HG02840 (cell line): ENCODE measurements at regions not wholly inside any gene's neighbourhood (a gene's known extent, or its start where the extent isn't known, plus 50 kb on each side); places are given as distances from the start of the nearest gene placed in this dataset.

Experiments
- ATAC-seq: cut with Tn5 transposase; IDR thresholded peaks from one replicate; pipeline ENCODE4 v1.9.1; 2021; ENCODE audit warnings: mild to moderate bottlenecking, moderate library complexity, moderate number of reproducible peaks; ENCODE audit not compliant: unreplicated experiment, low FRiP score

DNA sequence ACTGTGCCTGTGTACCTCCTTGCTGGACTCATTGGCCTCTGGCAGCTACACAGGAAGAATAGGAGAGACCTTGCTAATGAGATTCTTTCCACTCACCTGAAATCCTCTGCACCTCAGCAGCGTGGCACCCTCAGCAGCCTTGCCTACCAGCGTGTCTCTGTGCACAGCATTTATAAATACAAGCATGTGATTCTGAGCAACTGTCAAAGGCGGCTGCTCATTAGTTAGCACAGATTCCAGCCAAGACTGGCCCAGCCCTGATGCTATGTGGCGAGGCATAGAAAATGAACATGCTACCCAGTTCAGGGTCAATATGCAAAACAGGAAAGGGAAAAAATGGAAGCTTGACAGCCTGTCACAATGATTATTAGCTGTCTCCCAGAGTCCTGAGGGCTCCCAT is 298.0 kb downstream of the C4orf33 start:
- no peak for ATAC-seq

DNA sequence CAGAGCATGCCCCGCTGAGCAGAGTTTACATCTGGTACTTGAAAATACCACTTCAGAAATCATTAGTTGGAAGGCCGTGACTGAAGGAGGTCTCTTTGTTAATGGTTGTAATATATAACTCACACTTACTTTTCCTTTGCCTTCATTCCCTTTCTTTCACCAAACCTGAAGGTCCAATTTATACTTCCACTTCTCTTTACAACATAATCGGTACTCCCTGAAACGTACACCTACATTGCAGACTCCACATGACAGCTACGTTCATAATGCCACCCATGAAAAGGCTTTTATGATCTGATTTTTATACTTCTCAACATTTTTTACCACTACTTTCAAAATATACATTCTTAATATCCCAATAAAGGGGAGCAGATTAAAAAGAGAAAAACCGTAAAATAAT is 298.7 kb downstream of the C4orf33 start:
- ATAC-seq: no peak

DNA sequence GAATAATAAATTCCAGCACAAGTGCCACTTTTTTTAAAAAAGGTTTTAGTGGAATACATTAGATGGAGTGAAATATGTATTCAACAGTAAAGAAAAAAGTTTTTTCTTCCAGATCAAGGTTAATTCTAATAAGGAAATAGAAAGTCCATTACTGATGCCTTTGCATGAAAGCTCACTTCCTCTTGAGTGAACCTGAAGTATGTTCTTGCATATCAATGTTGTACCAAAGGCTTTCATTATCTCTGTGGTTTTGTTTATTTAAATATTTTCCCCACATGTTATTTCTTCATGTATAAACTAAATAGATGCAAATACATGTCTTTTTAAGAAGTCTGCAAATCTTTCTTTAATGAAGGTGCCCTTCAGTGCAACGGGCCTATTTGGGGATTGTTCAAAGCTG is 307.9 kb downstream of the C4orf33 start:
- ATAC-seq: no peak

DNA sequence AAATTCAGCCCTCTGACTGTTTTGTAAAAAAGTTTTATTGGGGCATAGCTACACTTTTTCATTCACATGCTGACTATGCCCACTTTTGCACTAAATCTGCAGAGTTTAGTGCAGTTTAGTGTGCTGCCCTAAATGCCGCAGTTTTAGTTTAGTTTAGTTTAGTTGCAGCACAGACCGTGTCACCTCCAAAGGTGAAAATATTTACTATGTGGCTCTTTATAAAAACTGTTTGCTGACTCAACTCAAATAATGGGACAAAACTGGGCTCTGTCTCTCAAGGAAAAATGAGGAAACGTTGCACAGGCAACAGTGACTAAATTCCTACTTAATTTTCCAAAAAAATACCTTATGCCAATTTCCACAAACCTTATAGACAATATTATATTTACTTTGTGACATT is 314.2 kb downstream of the C4orf33 start:
- no peak for ATAC-seq

DNA sequence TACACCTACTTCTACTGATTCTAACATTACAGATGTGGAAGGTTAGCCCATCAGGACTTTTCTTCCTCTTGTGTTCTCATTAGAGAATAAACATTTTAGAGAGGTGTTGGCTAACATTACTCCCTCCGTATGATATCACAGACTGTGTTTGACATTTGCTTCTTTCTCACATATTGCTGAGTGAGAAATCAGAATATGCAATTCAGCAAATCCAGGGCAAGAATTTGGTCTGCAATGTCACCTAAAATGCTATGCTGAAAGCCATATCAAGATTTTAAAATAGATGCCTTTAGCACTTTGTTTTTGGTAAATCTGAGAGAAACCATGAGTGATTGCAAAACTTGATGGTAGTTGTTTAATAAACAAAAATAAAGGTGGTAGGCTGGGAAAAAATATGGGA is 319.1 kb downstream of the C4orf33 start:
- ATAC-seq: no peak

DNA sequence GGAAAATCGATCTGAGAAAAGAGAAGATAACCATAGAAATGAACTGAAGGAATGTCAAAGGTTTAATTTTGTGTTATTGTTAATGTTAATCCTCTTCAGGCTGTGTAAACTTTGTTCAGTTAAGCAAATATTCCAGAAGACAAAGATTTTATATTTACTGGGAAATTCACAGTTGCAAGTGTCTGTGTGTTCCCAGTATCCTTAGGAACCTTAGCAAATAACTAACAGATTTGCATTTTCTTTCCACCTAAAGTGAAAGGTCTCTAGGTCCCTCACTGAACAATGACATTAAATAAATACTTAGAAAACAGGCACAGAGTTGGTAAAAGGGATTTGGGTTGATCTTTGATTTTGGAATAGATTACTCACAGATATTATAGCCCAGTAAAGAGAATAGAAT is 324.7 kb downstream of the C4orf33 start:
- ATAC-seq: no peak

DNA sequence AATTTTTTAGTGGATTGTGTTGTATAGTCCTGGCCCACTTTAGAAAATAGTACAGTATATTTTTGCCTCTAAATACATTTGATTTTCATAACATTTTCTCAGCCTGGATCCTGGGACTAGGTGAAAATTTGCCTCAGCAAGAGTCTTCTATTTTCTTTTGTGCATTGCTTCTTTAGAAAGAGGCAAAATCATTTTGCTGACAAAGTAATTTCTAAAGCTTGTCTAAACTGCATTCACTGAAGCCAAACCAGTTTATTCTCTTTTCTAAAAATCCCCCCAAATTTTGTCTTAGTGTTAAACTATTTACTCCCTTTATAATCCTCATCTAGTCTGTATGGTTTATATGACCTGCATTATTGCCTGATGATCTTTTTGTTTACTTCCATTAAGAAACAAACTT is 326.3 kb downstream of the C4orf33 start:
- no peak for ATAC-seq

DNA sequence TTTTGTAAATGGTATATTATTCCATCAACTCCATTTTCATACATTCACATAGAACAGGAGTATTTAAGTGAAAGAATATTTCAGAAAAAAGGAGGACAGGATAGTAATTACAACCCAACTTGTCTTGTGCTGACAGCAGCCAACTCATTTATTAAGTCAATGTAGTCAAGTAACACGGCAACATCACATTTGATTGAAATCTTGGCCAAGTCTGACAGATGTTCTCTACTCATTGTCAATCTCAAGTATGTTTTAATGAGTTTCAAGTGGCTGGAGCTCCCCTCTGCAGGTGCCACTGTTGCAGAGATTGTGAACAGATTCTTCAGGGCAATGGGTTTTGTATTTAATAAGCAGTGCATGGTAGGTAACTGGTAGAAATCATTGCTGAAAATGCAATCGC is 332.5 kb downstream of the C4orf33 start:
- ATAC-seq: no peak

DNA sequence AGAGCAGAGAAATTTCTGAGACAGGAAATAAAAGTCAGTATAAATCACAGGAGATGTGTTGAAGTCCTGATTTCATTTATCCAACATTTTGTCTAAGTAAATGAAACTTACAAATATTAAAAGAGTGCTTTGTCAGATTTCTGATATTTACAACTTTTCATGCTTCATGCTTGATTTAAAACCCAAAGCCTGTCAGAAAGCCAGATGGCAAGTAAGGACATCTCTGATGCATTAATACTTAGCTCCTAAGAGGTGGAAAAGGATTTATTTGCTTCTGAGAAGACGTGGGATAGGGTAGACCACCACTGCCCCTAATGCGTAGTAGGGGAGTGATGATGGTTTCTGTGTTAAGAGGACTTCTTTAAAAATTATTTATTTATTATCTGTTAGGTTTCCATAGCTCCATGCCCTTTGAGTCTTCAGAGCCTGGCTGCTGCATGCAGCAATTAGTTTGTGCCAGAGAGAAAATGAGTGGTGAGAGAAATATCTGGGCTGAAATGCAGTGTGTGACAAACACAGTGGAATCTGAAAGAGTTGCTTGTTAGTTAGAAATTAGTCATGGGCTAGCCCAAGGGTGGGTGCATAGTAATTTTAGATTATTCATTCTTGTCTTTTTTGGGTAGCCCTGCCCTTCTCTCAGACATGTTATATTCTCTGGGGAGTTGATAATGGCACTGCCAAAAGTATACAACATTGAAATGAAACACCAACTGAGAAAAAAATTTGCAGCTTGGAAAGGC is 333.8 kb downstream of the C4orf33 start:
- ATAC-seq: no peak

DNA sequence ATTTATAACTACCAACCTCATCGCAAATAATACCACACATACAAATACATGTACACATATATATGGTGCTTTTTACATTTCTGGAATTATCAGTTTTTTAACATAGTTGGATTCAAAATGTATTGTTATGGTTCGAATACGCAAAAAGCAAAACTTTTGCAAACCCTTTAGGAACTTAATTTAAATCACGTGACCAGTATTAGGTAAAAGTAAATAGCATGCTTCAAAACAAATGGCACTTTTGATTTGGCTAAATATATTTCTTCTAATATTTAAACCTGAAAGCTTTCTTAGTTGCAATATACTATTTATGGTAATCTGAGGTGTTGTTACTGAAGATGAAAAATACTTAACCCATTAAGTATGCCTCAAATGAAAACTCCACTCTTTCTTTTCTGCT is 341.4 kb downstream of the C4orf33 start:
- no peak for ATAC-seq

DNA sequence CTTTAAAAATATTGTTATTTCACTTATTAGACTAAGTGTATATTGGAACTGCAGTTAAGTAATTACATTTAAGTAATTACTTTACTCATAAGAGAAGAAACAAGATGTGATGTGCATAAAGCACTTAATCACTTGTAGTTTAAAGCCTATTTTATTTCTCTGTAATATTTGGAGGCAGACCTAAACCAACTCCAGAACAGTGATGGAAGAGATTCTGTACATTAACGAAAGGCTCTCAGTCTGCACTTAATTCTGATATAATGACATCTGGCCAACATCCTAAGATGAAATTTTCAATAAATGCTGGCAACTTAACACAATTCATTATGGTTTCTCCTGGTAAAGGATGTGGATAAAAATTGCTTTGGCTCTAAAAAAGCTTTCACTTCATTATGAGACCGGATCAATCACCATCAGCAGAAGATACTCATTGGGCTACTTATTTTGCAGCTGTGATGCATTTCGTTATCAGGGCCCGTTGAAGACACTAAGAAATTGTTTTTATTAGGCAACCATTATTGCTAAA is 342.6 kb downstream of the C4orf33 start:
- ATAC-seq: no peak

DNA sequence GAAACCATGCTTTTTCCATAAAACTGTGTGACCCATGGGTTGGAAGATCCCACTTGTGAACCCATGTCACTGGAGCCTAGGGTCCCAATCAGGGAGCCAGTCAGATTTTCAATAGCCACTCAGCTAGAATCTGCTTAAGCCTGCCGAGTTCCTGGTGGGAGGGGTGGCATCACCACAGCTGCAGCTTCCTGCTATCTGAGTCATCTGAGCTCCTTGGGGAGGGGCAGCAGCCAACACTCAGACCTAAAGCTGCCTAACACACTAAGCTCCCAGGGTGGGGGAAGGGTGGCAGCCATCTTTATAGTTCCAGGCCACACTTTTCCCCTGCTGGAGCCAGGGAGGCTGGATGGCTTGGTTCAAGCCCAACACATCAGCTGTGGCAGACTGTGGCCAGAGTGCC is 350.1 kb downstream of the C4orf33 start:
- ATAC-seq: no peak

DNA sequence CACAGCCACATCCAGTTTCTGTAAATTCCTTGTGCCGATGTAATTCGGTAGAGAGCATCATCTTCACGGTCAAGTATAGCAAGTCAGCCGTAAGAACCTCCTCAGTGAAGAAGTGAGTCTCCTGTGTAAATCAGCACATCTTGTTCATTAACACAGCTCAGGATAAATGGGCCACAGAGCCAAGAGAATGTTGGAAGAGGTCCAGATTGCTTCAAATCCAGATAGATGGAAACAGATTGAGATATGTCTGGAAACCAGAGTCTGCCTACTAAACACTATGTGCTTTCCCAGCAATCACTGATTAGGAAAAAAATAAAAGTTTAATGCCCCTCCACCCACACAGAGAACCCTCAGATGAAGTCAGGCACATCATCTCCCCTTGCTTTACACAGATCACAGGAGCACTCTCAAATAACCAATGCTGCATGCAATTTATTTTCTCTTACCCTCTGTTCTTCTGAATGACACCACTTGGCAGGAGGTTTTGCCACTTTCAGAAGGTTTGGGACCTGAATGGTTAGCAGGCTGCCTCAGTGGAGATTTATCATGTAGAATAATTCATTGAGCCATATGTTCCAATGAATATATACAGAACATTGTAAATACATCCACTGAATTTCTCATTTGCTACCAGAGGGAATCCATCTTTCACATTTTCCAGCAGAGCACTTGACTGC is 357.7 kb downstream of the C4orf33 start:
- ATAC-seq: no peak

DNA sequence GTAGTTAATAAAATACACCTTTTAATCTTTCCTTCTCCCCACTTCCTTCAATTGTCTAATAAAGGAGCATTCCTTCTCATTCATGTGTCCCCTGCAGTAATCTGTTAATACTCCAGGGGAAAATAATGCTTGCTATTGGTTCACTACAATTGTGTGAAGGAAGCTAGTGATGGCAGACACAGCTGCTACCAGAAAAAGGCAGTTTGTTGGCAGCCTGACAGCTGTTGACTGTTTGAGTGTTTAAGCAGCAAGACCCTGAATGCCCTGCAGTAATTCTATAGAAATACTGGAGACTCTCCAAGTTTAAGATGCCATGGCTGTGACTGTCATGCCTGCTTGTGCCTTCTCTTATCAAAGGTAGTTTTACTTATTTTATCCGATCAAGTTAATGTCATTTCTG is 359.5 kb downstream of the C4orf33 start:
- no peak for ATAC-seq

DNA sequence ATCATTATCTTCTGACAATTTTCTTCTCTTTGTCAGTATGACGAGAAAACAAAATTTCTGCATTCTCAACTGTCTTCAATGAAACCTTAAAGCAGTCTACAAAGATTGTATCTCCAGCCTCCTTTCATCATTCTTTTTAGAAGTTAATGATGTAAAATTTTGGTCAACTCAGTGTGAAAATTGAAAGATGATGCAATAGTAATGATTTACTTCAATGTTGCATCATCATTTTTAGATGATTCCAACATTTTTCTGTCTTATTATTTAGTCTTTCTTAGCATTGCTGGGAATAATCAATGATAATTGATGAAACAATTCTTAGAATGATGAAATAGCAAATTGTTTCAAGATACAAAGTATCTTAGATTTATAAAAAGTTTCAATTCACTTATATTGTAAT is 372.7 kb downstream of the C4orf33 start:
- ATAC-seq: no peak

DNA sequence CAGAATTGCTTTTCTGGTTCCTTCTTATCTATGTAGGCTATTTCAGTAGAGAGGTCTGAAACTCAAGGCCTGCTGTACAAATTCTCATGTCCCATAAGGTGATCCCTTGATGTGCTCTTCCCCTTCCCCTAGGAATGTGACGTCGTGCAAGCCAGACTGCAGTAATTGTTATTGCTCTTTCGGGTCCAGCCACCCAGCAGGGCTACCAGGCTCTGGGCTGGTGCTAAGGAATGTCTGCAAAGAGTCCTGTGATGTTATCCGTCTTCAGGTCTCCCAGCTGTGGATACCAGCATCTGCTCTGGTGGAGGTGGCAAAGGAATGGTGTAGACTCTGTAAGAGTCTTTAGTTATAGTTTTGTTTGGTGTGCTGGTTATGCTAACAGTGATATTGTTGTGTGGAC is 378.7 kb downstream of the C4orf33 start:
- ATAC-seq: no peak

DNA sequence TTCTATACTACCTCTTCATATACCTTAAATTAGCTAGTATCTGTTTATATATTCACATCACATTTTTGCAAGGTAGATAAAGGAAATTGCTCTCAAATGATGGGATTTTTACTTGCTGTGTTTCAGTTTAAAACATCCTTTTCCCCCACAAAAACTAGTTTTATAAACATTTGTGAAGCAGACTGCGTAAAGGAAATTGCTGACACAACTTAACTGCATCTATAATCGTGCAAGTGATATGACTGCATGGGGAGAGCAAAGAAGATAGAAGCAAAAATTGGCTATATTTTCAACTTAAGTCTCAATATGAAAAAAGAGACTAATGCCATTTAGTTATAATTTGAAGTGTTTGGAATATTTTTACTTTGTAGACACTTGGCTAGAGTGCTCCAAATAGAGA is 385.2 kb downstream of the C4orf33 start:
- ATAC-seq: no peak

DNA sequence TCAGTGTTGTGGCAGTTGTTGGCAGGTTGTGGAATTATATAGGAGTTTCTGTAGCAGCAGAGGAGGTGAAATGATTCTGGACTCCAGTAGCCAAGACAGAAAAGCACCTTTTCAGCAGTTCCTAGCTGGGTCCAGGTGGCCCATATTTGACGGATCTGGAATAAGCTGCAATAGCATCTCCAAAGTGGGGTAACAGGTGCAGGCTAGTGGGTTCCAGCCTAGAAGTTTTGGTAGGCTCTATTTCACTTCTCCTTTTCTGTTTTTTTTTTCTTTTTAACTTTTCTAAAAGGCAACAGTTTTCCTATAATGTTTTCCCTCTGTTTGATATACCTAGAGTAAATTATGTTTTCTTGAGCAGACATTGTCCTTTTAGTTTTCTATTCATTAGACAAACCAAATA is 392.5 kb downstream of the C4orf33 start:
- no peak for ATAC-seq

DNA sequence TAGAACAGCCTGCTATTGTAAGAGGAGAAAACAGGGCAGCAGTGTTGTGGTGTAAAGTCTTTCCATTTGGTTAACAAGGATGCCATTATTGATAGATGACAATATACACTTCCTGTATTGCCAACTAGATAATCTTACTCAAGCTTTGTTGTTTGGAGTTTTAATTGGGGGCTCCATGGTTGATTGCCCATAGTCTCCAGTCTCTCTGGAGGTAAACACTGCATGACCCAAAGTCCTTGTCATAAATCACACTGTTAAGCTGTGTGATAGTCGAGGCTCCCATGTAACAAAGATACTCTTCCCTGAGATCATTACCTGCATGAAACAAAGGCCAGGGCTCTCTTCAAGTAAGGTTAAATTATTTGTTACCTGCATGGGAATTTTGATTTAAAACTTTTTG is 394.6 kb downstream of the C4orf33 start:
- no peak for ATAC-seq

DNA sequence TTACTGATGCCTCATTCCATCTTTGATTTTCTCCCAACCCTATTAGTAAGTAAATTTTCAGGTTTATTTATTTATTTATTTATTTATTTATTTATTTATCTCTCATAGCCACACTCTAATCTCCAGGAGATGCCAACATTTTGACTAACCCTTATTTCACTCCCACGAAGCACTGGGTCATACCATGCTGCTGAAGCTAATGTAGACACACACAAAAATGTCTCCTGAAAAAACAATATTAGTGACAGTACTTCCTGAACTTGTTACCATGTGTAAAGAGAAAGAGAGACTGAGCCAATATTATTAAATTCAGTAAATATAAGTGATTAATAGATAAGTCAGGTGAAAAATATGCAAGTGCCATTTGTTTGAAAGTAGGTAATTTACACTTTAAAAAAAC is 402.7 kb downstream of the C4orf33 start:
- ATAC-seq: no peak

DNA sequence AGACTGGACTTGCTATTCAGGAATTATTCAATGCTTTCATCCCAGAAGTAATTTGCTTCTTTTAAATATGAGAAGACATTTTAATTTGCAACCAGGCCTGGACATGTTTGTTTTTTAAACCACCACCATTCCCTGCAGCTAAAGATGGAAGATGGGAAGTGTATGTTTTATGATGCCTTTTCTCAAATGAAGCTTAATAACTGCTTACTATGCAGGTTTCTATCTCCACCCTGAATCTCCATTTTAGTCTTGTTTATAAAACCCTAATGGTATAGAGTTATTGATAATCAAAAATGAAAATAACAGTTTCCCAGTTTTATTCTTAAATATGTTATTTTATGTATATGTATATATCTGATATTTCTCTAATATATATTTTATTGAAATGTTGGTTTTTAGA is 418.9 kb downstream of the C4orf33 start:
- no peak for ATAC-seq

DNA sequence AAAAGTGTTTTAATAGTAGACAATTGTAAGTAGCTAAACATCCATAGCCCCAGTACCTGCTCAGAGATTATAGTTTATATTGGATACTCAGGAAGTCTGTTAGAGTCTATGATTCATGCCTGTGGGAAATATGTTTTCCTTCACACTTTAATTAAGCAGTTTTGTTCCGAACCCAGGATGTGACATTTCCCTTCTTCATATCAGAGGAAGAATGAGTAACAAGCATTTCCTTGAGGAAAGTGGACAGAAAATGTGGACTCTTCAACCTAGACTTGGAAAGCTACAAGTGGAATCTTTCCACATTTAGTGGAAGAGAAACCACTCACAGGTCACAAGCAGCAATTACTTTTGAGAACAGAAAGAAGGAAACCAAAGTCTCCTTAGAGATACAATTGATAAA is 419.4 kb downstream of the C4orf33 start:
- ATAC-seq: no peak
